ENCODE measurements at regions not wholly inside any gene's neighbourhood (a gene's known extent, or its start where the extent isn't known, plus 50 kb on each side); places are given as distances from the start of the nearest gene placed in this dataset.
"Not testable (repeated sequence)": the region's sequence is repeated elsewhere in the genome, so short reads cannot be mapped to it uniquely, and the experiment has no call there.

- Mint-ChIP-seq H3K27me3 (peaks cover 59% of the 10 kb centered on the region), H3K9me3 (no peaks in the 10 kb centered on the region), H3K4me3 (no peak overlapping the region), H3K27ac (no peak overlapping the region), H3K4me1 (no peaks in the 10 kb centered on the region), H3K36me3 (no peaks in the 10 kb centered on the region)
- peak; percentile 4 for DNase-seq
Observed at GRCh38 chr10:63819753-63820329, 298.6 kb downstream of the REEP3 start.

- peaks cover 69% of the 10 kb centered on the region for H3K27me3 Mint-ChIP-seq
Observed at GRCh38 chr10:63822496-63822895, 301.3 kb downstream of the REEP3 start.

GRCh38 chr10:63825111-63825510 lies 303.9 kb downstream of the REEP3 start:
- Mint-ChIP-seq H3K4me1 (peaks cover 1% of the 10 kb centered on the region), H3K36me3 (no peaks in the 10 kb centered on the region), H3K4me3 (no peak overlapping the region), H3K27me3 (peaks cover 55% of the 10 kb centered on the region), H3K27ac (no peak overlapping the region), H3K9me3 (no peaks in the 10 kb centered on the region)
- DNase-seq: no peak

More at GRCh38 chr10:63822496-63822895, 301.3 kb downstream of the REEP3 start:
- Mint-ChIP-seq H3K36me3 (no peaks in the 10 kb centered on the region), H3K4me1 (peaks cover 1% of the 10 kb centered on the region), H3K27ac (no peak overlapping the region), H3K9me3 (no peaks in the 10 kb centered on the region), H3K4me3 (no peak overlapping the region)
- no peak for DNase-seq

- H3K27ac Mint-ChIP-seq: no peak overlapping the region
- no peaks in the 10 kb centered on the region for H3K36me3 Mint-ChIP-seq
- no peak for DNase-seq
- no peak overlapping the region for H3K4me3 Mint-ChIP-seq
- H3K27me3 Mint-ChIP-seq: peaks cover 52% of the 10 kb centered on the region
- no peaks in the 10 kb centered on the region for H3K9me3 Mint-ChIP-seq
- peaks cover 1% of the 10 kb centered on the region for H3K4me1 Mint-ChIP-seq
Observed at GRCh38 chr10:63825766-63826165, 304.6 kb downstream of the REEP3 start.

DNA sequence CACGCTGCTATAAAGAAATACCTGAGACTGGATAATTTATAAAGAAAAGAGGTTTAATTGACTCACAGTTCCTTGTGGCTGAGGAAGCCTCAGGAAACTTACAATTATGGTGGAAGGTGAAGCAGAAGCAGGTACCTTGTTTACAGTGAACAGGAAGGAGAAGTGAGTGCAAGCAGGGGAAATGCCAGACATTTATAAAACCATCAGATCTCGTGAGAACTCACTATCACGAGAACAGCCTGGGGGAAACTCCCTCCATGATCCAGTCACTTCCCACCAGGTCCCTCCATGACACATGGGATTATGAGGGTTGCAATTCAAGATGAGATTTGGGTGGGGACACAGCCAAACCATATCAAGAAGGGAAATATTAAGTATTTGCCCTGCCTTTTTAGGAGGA lies 305.8 kb downstream of the REEP3 start:
- not testable (repeated sequence) for H3K4me1 Mint-ChIP-seq, H3K4me3 Mint-ChIP-seq, H3K36me3 Mint-ChIP-seq, DNase-seq, H3K9me3 Mint-ChIP-seq, H3K27ac Mint-ChIP-seq
- peaks cover 46% of the 10 kb centered on the region for H3K27me3 Mint-ChIP-seq

DNA sequence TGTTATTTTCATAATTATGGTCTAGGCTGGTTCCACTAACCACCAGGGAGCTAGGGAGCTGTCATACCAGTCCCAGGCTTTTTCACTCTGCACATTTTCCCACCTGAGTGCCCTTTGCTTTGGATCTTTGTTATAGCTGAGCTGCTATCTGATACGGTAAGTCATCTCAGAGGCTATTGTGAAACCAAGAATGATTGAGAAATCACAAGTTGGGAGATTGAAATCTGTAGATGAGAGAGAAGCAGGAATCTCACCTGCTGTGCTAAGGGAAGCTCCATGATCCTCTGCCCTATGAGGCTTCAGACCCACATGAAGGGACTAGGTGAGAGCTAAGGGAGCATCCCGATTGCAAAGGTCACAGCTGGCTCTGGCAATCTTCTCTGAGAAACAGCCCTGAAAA lies 307.8 kb downstream of the REEP3 start:
- Mint-ChIP-seq H3K27ac (no peak overlapping the region), H3K27me3 (peaks cover 29% of the 10 kb centered on the region)

DNA sequence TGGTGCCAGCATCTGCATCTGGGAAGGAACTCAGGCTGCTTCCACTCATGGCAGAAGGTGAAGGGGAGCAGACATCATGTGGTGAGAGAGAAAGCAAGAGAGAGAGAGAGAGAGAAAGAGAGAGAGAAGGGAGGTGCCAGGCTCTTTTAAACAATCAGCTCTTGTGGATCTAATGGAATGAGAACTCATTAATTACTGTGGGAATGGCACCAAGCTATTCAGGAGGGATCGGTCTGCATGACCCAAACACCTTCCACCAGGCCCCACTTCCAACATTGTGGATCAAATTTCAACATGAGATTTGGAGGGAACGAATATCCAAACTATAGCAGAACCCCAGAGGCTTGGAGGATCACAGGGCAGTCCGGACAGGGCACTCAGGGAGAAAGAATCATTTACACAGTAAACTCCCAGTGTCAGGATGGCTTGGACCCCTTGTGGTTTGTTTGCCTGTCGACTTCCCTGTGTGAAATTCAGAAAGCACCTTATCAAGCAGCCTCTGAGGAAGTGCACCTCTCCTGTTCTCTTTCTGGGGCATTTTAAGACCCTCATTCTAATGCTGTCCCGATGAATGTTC lies 308.5 kb downstream of the REEP3 start:
- Mint-ChIP-seq H3K4me3 (no peak overlapping the region), H3K36me3 (no peaks in the 10 kb centered on the region), H3K9me3 (no peaks in the 10 kb centered on the region), H3K27ac (no peak overlapping the region), H3K4me1 (peaks cover 1% of the 10 kb centered on the region), H3K27me3 (peaks cover 23% of the 10 kb centered on the region)
- DNase-seq: no peak

More for the DNA sequence above, 307.8 kb downstream of the REEP3 start:
- Mint-ChIP-seq H3K36me3 (no peaks in the 10 kb centered on the region), H3K4me3 (no peak overlapping the region), H3K9me3 (no peaks in the 10 kb centered on the region), H3K4me1 (peaks cover 1% of the 10 kb centered on the region)
- no peak for DNase-seq

GRCh38 chr10:63832686-63833085 lies 311.5 kb downstream of the REEP3 start:
- Mint-ChIP-seq H3K9me3 (no peaks in the 10 kb centered on the region), H3K27me3 (peaks cover 8% of the 10 kb centered on the region), H3K4me1 (no peaks in the 10 kb centered on the region), H3K27ac (no peak overlapping the region), H3K4me3 (no peak overlapping the region), H3K36me3 (no peaks in the 10 kb centered on the region)
- no peak for DNase-seq

- Mint-ChIP-seq H3K27ac (no peak overlapping the region), H3K4me3 (no peak overlapping the region), H3K9me3 (no peaks in the 10 kb centered on the region), H3K27me3 (peaks cover 8% of the 10 kb centered on the region), H3K4me1 (no peaks in the 10 kb centered on the region), H3K36me3 (no peaks in the 10 kb centered on the region)
- DNase-seq: no peak
Observed at GRCh38 chr10:63833411-63834060, 312.3 kb downstream of the REEP3 start.

GRCh38 chr10:63836666-63837442 lies 315.7 kb downstream of the REEP3 start:
- DNase-seq: no peak
- Mint-ChIP-seq H3K9me3 (no peaks in the 10 kb centered on the region), H3K27me3 (no peaks in the 10 kb centered on the region), H3K36me3 (no peaks in the 10 kb centered on the region), H3K4me3 (no peak overlapping the region), H3K27ac (no peak overlapping the region), H3K4me1 (no peaks in the 10 kb centered on the region)

DNA sequence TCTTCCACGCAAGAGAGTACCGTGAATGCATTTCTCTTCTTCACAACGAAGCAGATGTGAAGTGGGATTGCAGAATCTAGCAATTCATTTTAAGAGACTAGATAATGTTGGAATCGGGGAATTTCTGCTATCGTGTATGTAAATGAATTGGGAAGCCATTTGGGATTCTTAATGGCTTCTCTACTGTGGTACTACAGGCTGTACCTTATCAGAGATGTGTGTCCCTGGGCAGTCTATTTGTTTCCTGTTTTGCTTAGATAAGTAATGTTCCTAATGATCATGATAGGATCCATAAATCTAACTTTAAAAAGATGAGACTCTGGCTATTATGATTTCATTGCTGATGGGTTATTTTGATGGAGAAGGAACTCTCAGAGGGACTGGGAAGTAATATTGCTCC lies 320.6 kb downstream of the REEP3 start:
- Mint-ChIP-seq H3K4me1 (no peaks in the 10 kb centered on the region), H3K36me3 (no peaks in the 10 kb centered on the region), H3K27me3 (peaks cover 6% of the 10 kb centered on the region), H3K9me3 (no peaks in the 10 kb centered on the region), H3K27ac (no peak overlapping the region), H3K4me3 (no peak overlapping the region)
- no peak for DNase-seq

DNA sequence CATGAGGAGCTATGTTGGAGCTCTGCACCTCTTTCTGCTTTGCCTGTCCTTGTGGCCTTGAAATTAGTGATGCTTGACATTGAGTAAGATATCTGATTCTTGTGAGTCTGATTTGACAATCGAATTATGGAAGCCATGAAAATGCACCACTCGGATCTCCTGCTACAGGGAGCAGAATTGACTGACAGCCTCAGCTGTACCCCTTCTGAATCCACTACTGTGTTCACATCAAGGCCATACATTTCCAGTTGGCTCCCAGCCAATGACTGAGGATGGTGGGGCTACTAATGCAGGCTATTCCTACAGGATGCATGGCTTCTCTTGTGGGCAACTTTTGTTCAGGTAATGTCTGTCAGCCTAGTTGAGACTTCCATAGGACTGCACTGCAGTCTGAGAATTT lies 321.9 kb downstream of the REEP3 start:
- Mint-ChIP-seq H3K9me3 (peaks cover 2% of the 10 kb centered on the region), H3K27ac (no peak overlapping the region), H3K36me3 (no peaks in the 10 kb centered on the region), H3K4me3 (no peak overlapping the region), H3K27me3 (peaks cover 14% of the 10 kb centered on the region), H3K4me1 (no peaks in the 10 kb centered on the region)
- no peak for DNase-seq

DNA sequence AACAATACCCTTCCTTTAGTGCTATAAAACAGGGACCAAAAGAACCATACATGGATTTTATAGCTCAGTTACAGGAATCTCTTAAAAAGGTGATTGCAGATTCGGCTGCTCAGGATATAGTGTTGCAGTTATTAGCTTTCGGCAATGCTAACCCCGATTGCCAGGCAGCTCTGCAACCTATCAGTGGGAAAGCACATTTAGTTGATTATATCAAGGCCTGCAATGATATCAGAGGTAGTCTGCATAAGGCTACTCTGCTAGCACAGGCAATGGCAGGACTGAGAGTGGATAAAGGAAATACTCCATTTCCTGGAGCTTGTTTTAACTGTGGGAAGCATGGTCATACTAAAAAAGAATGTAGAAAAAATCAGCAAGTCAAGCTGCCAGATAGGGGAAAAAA lies 327.7 kb downstream of the REEP3 start:
- H3K4me3 Mint-ChIP-seq, H3K36me3 Mint-ChIP-seq, DNase-seq, H3K27ac Mint-ChIP-seq, H3K4me1 Mint-ChIP-seq, H3K9me3 Mint-ChIP-seq: not testable (repeated sequence)
- H3K27me3 Mint-ChIP-seq: peaks cover 16% of the 10 kb centered on the region

DNA sequence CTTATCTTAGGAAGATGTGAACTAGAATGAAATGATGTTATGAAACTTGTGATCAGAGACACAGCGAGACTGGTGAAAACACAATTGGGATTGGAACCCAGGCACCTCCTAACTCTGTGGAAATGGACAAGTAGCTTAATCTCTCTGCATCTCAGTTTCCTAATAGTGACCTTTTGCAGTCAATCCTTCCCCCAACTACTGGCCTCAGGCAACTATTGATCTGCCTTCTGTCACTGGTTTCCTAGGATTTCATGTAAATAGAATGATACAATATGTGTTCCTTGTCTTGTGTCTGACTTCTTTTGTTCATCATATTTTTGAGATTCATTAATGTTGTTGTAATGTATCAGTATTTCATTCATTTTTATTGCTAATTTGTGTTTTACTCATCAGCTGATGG lies 341.7 kb downstream of the REEP3 start:
- Mint-ChIP-seq H3K9me3 (peaks cover 3% of the 10 kb centered on the region), H3K27me3 (peaks cover 31% of the 10 kb centered on the region), H3K4me3 (no peak overlapping the region), H3K36me3 (no peaks in the 10 kb centered on the region), H3K27ac (no peak overlapping the region), H3K4me1 (peaks cover 4% of the 10 kb centered on the region)
- no peak for DNase-seq

DNA sequence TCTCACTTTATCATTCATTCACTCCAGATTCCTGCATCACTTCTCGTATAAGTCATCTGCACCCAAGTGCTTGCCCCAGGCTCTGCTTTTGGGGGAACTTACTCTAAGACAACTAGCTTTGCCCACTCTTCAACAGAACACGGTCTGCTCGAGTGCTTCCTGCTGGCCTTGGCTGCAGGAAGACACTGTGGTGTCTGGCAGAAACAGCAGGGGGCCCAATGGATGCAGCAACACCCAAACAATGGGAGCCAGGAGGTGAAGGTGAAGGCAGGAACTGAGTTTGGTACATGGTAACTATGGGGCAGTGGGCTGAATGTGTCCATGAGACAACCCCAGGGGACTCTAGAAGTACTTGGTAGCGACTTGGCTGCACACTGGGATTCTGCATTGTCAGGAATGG lies 344.0 kb downstream of the REEP3 start:
- H3K9me3 Mint-ChIP-seq: no peaks in the 10 kb centered on the region

More for the DNA sequence above, 344.0 kb downstream of the REEP3 start:
- Mint-ChIP-seq H3K27me3 (peaks cover 32% of the 10 kb centered on the region), H3K36me3 (no peaks in the 10 kb centered on the region), H3K4me3 (no peak overlapping the region), H3K27ac (no peak overlapping the region), H3K4me1 (peaks cover 4% of the 10 kb centered on the region)
- DNase-seq: no peak
